ENCODE measurements at regions not wholly inside any gene's neighbourhood (a gene's known extent, or its start where the extent isn't known, plus 50 kb on each side); places are given as distances from the start of the nearest gene placed in this dataset.

GRCh38 chr3:66827726-66828125 lies 170.4 kb upstream of the KBTBD8 start:
- no peaks in the 10 kb centered on the region for H3K27me3 ChIP-seq
- no peaks in the 10 kb centered on the region for H3K4me1 ChIP-seq
- intact Hi-C loops (cut with DNase I; ENCODE audit: low total_unique reads) (no loop called here), in situ Hi-C loops (cut with MboI; ENCODE audit: low sequenced_read_pairs in 4 of 4) (no loop called here)
- DNase-seq: no peak
- H3K9me3 ChIP-seq: no peaks in the 10 kb centered on the region
- no peak overlapping the region for H3K4me3 ChIP-seq
- ATAC-seq: no peak
- no peak overlapping the region for H3K27ac ChIP-seq
- TF ChIP-seq, protein P1, sequence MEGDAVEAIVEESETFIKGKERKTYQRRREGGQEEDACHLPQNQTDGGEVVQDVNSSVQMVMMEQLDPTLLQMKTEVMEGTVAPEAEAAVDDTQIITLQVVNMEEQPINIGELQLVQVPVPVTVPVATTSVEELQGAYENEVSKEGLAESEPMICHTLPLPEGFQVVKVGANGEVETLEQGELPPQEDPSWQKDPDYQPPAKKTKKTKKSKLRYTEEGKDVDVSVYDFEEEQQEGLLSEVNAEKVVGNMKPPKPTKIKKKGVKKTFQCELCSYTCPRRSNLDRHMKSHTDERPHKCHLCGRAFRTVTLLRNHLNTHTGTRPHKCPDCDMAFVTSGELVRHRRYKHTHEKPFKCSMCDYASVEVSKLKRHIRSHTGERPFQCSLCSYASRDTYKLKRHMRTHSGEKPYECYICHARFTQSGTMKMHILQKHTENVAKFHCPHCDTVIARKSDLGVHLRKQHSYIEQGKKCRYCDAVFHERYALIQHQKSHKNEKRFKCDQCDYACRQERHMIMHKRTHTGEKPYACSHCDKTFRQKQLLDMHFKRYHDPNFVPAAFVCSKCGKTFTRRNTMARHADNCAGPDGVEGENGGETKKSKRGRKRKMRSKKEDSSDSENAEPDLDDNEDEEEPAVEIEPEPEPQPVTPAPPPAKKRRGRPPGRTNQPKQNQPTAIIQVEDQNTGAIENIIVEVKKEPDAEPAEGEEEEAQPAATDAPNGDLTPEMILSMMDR (IDR thresholded peaks at IDR 0.05 in 4 of 5, conservative IDR thresholded peaks at IDR 0.05 in 1 of 5): no peak
- no peak for TF ChIP-seq POLR2A (IDR thresholded peaks at IDR 0.05)
- no peaks in the 10 kb centered on the region for H3K36me3 ChIP-seq

DNA sequence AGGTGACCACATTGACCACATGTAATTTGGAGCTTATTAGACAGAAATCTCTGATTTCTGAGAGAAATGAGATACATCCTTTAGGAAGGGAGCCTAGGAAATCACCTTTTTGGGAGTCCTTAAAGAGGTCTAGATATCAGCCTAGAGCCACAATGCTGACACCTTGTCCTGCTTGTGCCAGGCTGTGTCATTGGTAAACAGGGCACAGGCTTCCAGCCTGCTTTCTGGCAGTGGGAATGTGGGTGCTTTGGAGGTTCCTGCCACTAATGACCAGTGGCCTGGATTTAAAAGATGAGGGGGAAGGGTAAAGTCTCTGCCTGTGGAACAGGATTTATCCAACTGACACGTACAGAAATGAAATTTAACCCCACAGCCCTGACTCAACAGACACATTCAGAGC lies 169.8 kb upstream of the KBTBD8 start:
- intact Hi-C loops (cut with DNase I; ENCODE audit: low total_unique reads): no loop called here
- Histone ChIP-seq H3K27me3 (no peaks in the 10 kb centered on the region), H3K4me1 (no peaks in the 10 kb centered on the region), H3K36me3 (no peaks in the 10 kb centered on the region), H3K27ac (no peak overlapping the region), H3K9me3 (no peaks in the 10 kb centered on the region), H3K4me3 (no peak overlapping the region)
- DNase-seq: no peak
- ATAC-seq: no peak
- TF ChIP-seq, protein P1 (IDR thresholded peaks at IDR 0.05 in 4 of 5, conservative IDR thresholded peaks at IDR 0.05 in 1 of 5): no peak
- TF ChIP-seq POLR2A (IDR thresholded peaks at IDR 0.05): no peak
- in situ Hi-C loops (cut with MboI; ENCODE audit: low sequenced_read_pairs in 4 of 4): no loop called here

DNA sequence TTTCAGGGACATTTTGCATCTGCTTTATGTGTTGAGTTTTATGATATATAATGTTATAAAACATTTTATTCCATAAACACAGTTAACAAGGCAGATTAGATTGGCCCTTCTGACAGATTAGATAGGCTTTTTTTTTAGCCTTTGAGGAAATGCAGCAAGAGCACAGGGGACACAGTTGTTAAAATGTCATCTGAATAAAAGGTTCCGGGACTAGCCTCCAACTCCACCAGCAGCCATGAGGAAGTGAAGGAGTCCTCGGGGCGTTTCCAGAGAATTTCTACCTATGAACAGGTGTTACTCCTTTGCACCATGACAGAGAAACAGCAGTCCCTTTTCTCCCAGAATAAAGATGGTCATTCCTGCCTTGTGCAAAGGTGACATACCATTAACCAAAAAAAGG lies 167.8 kb upstream of the KBTBD8 start:
- in situ Hi-C loops (cut with MboI; ENCODE audit: low sequenced_read_pairs in 4 of 4) (no loop called here), intact Hi-C loops (cut with DNase I; ENCODE audit: low total_unique reads) (no loop called here)
- Histone ChIP-seq H3K27me3 (no peaks in the 10 kb centered on the region), H3K4me1 (no peaks in the 10 kb centered on the region), H3K36me3 (no peaks in the 10 kb centered on the region), H3K4me3 (no peak overlapping the region), H3K9me3 (no peaks in the 10 kb centered on the region), H3K27ac (no peak overlapping the region)
- no peak for TF ChIP-seq POLR2A (IDR thresholded peaks at IDR 0.05)
- TF ChIP-seq, protein P1 (IDR thresholded peaks at IDR 0.05 in 4 of 5, conservative IDR thresholded peaks at IDR 0.05 in 1 of 5): no peak
- no peak for DNase-seq
- ATAC-seq: no peak

GRCh38 chr3:66831931-66832330 lies 166.2 kb upstream of the KBTBD8 start:
- no peak for DNase-seq
- in situ Hi-C loops (cut with MboI; ENCODE audit: low sequenced_read_pairs in 4 of 4) (no loop called here), intact Hi-C loops (cut with DNase I; ENCODE audit: low total_unique reads) (no loop called here)

More at GRCh38 chr3:66831931-66832330, 166.2 kb upstream of the KBTBD8 start:
- no peaks in the 10 kb centered on the region for H3K36me3 ChIP-seq
- H3K4me3 ChIP-seq: no peak overlapping the region
- TF ChIP-seq, protein P1 (IDR thresholded peaks at IDR 0.05 in 4 of 5, conservative IDR thresholded peaks at IDR 0.05 in 1 of 5): no peak
- no peak for TF ChIP-seq POLR2A (IDR thresholded peaks at IDR 0.05)
- no peaks in the 10 kb centered on the region for H3K27me3 ChIP-seq
- no peaks in the 10 kb centered on the region for H3K4me1 ChIP-seq
- ATAC-seq: no peak
- H3K9me3 ChIP-seq: no peaks in the 10 kb centered on the region
- no peak overlapping the region for H3K27ac ChIP-seq

Measured in gastrocnemius medialis (tissue), 4 donors.